ENCODE measurements at regions not wholly inside any gene's neighbourhood (a gene's known extent, or its start where the extent isn't known, plus 50 kb on each side); places are given as distances from the start of the nearest gene placed in this dataset.

DNA sequence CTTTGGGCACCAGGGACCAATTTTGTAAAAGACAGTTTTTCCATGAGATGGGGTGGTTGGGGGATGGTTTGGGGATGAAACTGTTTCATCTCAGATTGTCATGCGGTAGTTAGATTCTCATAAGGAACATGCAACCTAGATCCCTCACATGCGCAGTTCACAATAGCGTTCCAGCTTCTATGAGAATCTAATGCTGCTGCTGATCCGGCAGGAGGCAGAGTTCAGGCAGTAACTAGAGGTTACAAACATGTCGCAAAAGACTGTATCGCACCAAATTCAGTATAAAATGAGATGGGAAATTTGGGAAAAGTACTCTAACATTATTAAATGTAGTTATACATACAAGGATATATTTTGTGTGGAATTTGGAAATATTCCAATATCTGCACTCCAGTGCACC is 213.2 kb upstream of the LRFN5 start (continued):
- TF ChIP-seq ZNF205 (CRISPR knock-in tag; IDR thresholded peaks at IDR 0.05) (no peak), PRDM15 (CRISPR knock-in tag; IDR thresholded peaks at IDR 0.05) (no peak), HDAC6 (IDR thresholded peaks at IDR 0.05; ENCODE audit: low read depth, low read length) (no peak), NFIC (IDR thresholded peaks at IDR 0.05; ENCODE audit: low read length) (no peak), KLF6 (CRISPR knock-in tag; IDR thresholded peaks at IDR 0.05) (no peak), HES4 (CRISPR knock-in tag; IDR thresholded peaks at IDR 0.05; ENCODE audit: borderline replicate concordance) (no peak), KMT2B (CRISPR knock-in tag; IDR thresholded peaks at IDR 0.05) (no peak)
- TF ChIP-seq, protein P1, sequence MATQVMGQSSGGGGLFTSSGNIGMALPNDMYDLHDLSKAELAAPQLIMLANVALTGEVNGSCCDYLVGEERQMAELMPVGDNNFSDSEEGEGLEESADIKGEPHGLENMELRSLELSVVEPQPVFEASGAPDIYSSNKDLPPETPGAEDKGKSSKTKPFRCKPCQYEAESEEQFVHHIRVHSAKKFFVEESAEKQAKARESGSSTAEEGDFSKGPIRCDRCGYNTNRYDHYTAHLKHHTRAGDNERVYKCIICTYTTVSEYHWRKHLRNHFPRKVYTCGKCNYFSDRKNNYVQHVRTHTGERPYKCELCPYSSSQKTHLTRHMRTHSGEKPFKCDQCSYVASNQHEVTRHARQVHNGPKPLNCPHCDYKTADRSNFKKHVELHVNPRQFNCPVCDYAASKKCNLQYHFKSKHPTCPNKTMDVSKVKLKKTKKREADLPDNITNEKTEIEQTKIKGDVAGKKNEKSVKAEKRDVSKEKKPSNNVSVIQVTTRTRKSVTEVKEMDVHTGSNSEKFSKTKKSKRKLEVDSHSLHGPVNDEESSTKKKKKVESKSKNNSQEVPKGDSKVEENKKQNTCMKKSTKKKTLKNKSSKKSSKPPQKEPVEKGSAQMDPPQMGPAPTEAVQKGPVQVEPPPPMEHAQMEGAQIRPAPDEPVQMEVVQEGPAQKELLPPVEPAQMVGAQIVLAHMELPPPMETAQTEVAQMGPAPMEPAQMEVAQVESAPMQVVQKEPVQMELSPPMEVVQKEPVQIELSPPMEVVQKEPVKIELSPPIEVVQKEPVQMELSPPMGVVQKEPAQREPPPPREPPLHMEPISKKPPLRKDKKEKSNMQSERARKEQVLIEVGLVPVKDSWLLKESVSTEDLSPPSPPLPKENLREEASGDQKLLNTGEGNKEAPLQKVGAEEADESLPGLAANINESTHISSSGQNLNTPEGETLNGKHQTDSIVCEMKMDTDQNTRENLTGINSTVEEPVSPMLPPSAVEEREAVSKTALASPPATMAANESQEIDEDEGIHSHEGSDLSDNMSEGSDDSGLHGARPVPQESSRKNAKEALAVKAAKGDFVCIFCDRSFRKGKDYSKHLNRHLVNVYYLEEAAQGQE (IDR thresholded peaks at IDR 0.05; ENCODE audit: borderline replicate concordance in 1 of 2, low read depth in 1 of 2, low read length in 2 of 2): no peak

Measured in HepG2 (cell line).